SK-N-SH treated with all-trans-retinoic acid at 6 μM for 48 hours (cell line): ENCODE measurements at regions not wholly inside any gene's neighbourhood (a gene's known extent, or its start where the extent isn't known, plus 50 kb on each side); places are given as distances from the start of the nearest gene placed in this dataset.

ENCODE experiments used
- ATAC-seq: fragments of 200-7000 bp; cut with Tn5 transposase; 3 replicates; pipeline ENCODE4 v1.9.1; 2020; ENCODE audit warnings: mild to moderate bottlenecking, moderate library complexity
- ARNTL ChIP-seq: fragments of 450-650 bp; formaldehyde crosslinking; IDR thresholded peaks from 2 replicates; pipeline ENCODE4 v1.5.0; 2020; ENCODE audit warnings: low read depth, mild to moderate bottlenecking, moderate library complexity, borderline replicate concordance
- BACH2 ChIP-seq: fragments of 250-450 bp; sonication (Bioruptor Pico); IDR thresholded peaks from 2 replicates; pipeline ENCODE4 v1.9.0; 2021; ENCODE audit warnings: mild to moderate bottlenecking, borderline replicate concordance
- CSDC2 ChIP-seq: fragments of 250-450 bp; sonication (Bioruptor Pico); IDR thresholded peaks from 2 replicates; pipeline ENCODE4 v1.5.0; 2020; ENCODE audit warnings: mild to moderate bottlenecking, moderate library complexity
- CSRNP3 ChIP-seq: fragments of 250-450 bp; sonication (Bioruptor Pico); IDR thresholded peaks from 2 replicates; pipeline ENCODE4 v1.5.1; 2021; ENCODE audit warnings: mild to moderate bottlenecking, moderate library complexity
- ESRRG ChIP-seq: fragments of 250-450 bp; sonication (Bioruptor Pico); IDR thresholded peaks from 2 replicates; pipeline ENCODE4 v1.6.1; 2021; ENCODE audit warnings: mild to moderate bottlenecking
- GLIS3 ChIP-seq: fragments of 250-450 bp; sonication (Bioruptor Pico); IDR thresholded peaks from 2 replicates; pipeline ENCODE4 v1.5.0; 2020; ENCODE audit warnings: mild to moderate bottlenecking, moderate library complexity
- ISL1 ChIP-seq: fragments of 250-450 bp; sonication (Bioruptor Pico); IDR thresholded peaks from 2 replicates; pipeline ENCODE4 v2.1.2; 2022; ENCODE audit warnings: mild to moderate bottlenecking, moderate library complexity
- OSR1 ChIP-seq: fragments of 250-450 bp; sonication (Bioruptor Pico); IDR thresholded peaks from 2 replicates; pipeline ENCODE4 v1.8.0; 2022; ENCODE audit warnings: moderate library complexity, mild to moderate bottlenecking, inconsistent platforms
- PPARA ChIP-seq: fragments of 250-450 bp; sonication (Bioruptor Pico); IDR thresholded peaks from 2 replicates; pipeline ENCODE4 v1.5.0; 2020; ENCODE audit warnings: mild to moderate bottlenecking, borderline replicate concordance
- RARB ChIP-seq: fragments of 250-450 bp; sonication (Bioruptor Pico); IDR thresholded peaks from 2 replicates; pipeline ENCODE4 v1.8.0; 2021; ENCODE audit warnings: mild to moderate bottlenecking, moderate library complexity
- SNAI2 ChIP-seq: fragments of 250-450 bp; sonication (Bioruptor Pico); IDR thresholded peaks from 2 replicates; pipeline ENCODE4 v1.5.0; 2020; ENCODE audit warnings: mild to moderate bottlenecking, moderate library complexity
- TCF4 ChIP-seq: fragments of 250-450 bp; sonication (Bioruptor Pico); IDR thresholded peaks from 2 replicates; pipeline ENCODE4 v1.8.0; 2021; ENCODE audit warnings: mild to moderate bottlenecking, moderate library complexity, borderline replicate concordance
- TOX ChIP-seq: fragments of 250-450 bp; sonication (Bioruptor Pico); IDR thresholded peaks from 2 replicates; pipeline ENCODE4 v1.8.0; 2021; ENCODE audit warnings: mild to moderate bottlenecking, moderate library complexity, borderline replicate concordance
- TSHZ2 ChIP-seq: fragments of 250-450 bp; sonication (Bioruptor Pico); IDR thresholded peaks from 2 replicates; pipeline ENCODE4 v1.5.0; 2020; ENCODE audit warnings: mild to moderate bottlenecking, moderate library complexity
- ZC3H10 ChIP-seq: fragments of 250-450 bp; sonication (Bioruptor Pico); IDR thresholded peaks from 2 replicates; pipeline ENCODE4 v1.5.1; 2021; ENCODE audit warnings: mild to moderate bottlenecking, moderate library complexity
- ZFP3 ChIP-seq: fragments of 250-450 bp; sonication (Bioruptor Pico); IDR thresholded peaks from 2 replicates; pipeline ENCODE4 v1.5.0; 2020; ENCODE audit warnings: mild to moderate bottlenecking, moderate library complexity
- ZFP30 ChIP-seq: fragments of 450-650 bp; formaldehyde crosslinking; IDR thresholded peaks from 2 replicates; pipeline ENCODE4 v1.5.0; 2022; ENCODE audit warnings: mild to moderate bottlenecking, moderate library complexity
- ZNF565 ChIP-seq: fragments of 450-650 bp; formaldehyde crosslinking; conservative IDR thresholded peaks from 2 replicates; pipeline ENCODE4 v1.5.0; 2020; ENCODE audit warnings: low read depth, mild to moderate bottlenecking, moderate library complexity
- ZNF70 ChIP-seq: fragments of 450-650 bp; formaldehyde crosslinking; IDR thresholded peaks from 2 replicates; pipeline ENCODE4 v1.5.0; 2020; ENCODE audit warnings: mild to moderate bottlenecking, moderate library complexity
- ZNF8 ChIP-seq: fragments of 450-650 bp; formaldehyde crosslinking; IDR thresholded peaks from 2 replicates; pipeline ENCODE4 v1.5.0; 2020; ENCODE audit warnings: mild to moderate bottlenecking, moderate library complexity
- TF ChIP-seq, protein P1 (sequence below): fragments of 250-450 bp; sonication (Bioruptor Pico); IDR thresholded peaks from 2 replicates; pipeline ENCODE4 v1.8.0; 2020; ENCODE audit warnings: mild to moderate bottlenecking, moderate library complexity, borderline replicate concordance
- TF ChIP-seq, protein P2 (sequence below): fragments of 250-450 bp; sonication (Bioruptor Pico); IDR thresholded peaks from 2 replicates; pipeline ENCODE4 v1.8.0; 2021; ENCODE audit warnings: low read depth, mild to moderate bottlenecking, moderate library complexity, borderline replicate concordance

- no peak for ATAC-seq
Observed at GRCh38 chr6:71067816-71068215, 111.0 kb upstream of the B3GAT2 start.

DNA sequence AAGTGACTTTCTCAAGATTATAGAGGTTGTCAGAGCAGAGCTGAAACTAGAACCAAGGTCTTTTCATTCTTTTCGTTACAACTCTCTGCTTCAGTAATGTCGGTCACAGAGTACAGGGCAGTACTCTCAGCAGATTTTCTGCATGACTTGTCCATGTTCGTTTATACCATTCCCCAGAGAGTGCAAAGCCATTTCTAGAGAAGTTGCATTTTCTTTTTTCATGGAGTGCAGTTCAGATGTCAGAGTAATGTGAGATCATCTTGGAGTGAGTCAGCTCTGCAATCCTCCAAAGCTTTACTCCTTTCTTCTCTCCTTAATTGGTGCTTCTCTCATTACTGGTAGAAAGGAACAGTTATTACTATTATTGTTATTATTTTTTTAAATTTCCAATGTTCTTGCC lies 115.6 kb upstream of the B3GAT2 start:
- TF ChIP-seq, protein P1, sequence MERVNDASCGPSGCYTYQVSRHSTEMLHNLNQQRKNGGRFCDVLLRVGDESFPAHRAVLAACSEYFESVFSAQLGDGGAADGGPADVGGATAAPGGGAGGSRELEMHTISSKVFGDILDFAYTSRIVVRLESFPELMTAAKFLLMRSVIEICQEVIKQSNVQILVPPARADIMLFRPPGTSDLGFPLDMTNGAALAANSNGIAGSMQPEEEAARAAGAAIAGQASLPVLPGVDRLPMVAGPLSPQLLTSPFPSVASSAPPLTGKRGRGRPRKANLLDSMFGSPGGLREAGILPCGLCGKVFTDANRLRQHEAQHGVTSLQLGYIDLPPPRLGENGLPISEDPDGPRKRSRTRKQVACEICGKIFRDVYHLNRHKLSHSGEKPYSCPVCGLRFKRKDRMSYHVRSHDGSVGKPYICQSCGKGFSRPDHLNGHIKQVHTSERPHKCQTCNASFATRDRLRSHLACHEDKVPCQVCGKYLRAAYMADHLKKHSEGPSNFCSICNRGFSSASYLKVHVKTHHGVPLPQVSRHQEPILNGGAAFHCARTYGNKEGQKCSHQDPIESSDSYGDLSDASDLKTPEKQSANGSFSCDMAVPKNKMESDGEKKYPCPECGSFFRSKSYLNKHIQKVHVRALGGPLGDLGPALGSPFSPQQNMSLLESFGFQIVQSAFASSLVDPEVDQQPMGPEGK (CRISPR knock-in tag), result no peak
- TF ChIP-seq OSR1 (CRISPR knock-in tag) (no peak), ISL1 (CRISPR knock-in tag) (no peak), ARNTL (no peak), TOX (CRISPR knock-in tag) (no peak), ZNF70 (CRISPR knock-in tag) (no peak), ZC3H10 (CRISPR knock-in tag) (no peak), CSDC2 (CRISPR knock-in tag) (no peak), ESRRG (CRISPR knock-in tag) (no peak), GLIS3 (CRISPR knock-in tag) (no peak), ZNF8 (CRISPR knock-in tag) (no peak), PPARA (CRISPR knock-in tag) (no peak), ZNF565 (CRISPR knock-in tag) (no peak)
- TF ChIP-seq, protein P2, sequence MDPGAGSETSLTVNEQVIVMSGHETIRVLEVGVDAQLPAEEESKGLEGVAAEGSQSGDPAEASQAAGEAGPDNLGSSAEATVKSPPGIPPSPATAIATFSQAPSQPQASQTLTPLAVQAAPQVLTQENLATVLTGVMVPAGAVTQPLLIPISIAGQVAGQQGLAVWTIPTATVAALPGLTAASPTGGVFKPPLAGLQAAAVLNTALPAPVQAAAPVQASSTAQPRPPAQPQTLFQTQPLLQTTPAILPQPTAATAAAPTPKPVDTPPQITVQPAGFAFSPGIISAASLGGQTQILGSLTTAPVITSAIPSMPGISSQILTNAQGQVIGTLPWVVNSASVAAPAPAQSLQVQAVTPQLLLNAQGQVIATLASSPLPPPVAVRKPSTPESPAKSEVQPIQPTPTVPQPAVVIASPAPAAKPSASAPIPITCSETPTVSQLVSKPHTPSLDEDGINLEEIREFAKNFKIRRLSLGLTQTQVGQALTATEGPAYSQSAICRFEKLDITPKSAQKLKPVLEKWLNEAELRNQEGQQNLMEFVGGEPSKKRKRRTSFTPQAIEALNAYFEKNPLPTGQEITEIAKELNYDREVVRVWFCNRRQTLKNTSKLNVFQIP (CRISPR knock-in tag), result no peak
- no peak for ATAC-seq

More at GRCh38 chr6:71067816-71068215, 111.0 kb upstream of the B3GAT2 start:
- TF ChIP-seq TSHZ2 (CRISPR knock-in tag) (no peak), CSRNP3 (CRISPR knock-in tag) (no peak), GLIS3 (CRISPR knock-in tag) (no peak), TCF4 (CRISPR knock-in tag) (no peak), ZFP3 (no peak), ZC3H10 (CRISPR knock-in tag) (no peak), TOX (CRISPR knock-in tag) (no peak), PPARA (CRISPR knock-in tag) (no peak), BACH2 (CRISPR knock-in tag) (no peak), ZFP30 (no peak), RARB (CRISPR knock-in tag) (no peak)
- TF ChIP-seq, all 23 proteins: peak for 0

GRCh38 chr6:71077655-71078054 lies 120.8 kb upstream of the B3GAT2 start:
- ATAC-seq, result no peak
- TF ChIP-seq ZFP3 (no peak), OSR1 (CRISPR knock-in tag) (no peak), ISL1 (CRISPR knock-in tag) (no peak), ZNF565 (CRISPR knock-in tag) (no peak), TOX (CRISPR knock-in tag) (no peak), CSRNP3 (CRISPR knock-in tag) (no peak), SNAI2 (CRISPR knock-in tag) (no peak), ZNF8 (CRISPR knock-in tag) (no peak), CSDC2 (CRISPR knock-in tag) (no peak), ESRRG (CRISPR knock-in tag) (no peak)
- TF ChIP-seq, protein P2 (CRISPR knock-in tag), result no peak
